Stomach (tissue), 4 donors: ENCODE measurements at regions not wholly inside any gene's neighbourhood (a gene's known extent, or its start where the extent isn't known, plus 50 kb on each side); places are given as distances from the start of the nearest gene placed in this dataset.

ENCODE experiments used
- POLR2A ChIP-seq, 4 donors: fragments of 450-650 bp; IDR thresholded peaks; one replicate each; pipeline ENCODE4 v1.6.1; 2016; ENCODE audit warnings: antibody characterized with exemption in 4 of 4, control low read depth in 2 of 4, mild to moderate bottlenecking in 1 of 4, moderate library complexity in 1 of 4
- POLR2AphosphoS5 ChIP-seq, 3 donors: sonication (generic); formaldehyde crosslinking; IDR thresholded peaks; one replicate each; pipeline ENCODE4 v1.6.1; 2016; ENCODE audit warnings: antibody characterized with exemption in 3 of 3
- TF ChIP-seq, protein P1 (sequence below), 7 experiments: fragments of 450-650 bp in 4 of 7; fragments of 200-600 bp in 3 of 7; sonication (generic) in 3 of 7; IDR thresholded peaks; one replicate each; pipeline ENCODE4 v1.5.1; 2016 to 2019; ENCODE audit warnings: antibody characterized with exemption in 7 of 7, control low read depth in 2 of 7, mild to moderate bottlenecking in 1 of 7

DNA sequence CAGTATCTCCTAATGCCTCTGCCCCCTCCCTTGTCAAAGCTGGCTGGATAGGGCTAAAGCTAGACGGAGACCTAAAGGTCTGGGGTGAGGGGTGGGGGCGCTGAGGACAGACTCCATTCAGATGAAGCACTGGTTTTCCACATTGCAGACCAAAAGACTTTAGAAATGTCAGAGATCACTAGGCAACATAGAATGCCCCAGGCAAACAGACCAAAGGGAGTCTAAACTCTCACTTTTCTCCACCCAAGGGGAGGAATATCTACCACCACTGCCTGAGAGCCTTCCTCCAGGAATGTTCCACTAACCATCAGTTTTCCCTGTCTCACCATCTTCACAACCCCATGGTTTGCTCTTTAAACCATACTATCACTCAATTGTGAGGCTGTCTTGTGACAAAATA is 106.9 kb upstream of the KRAS start:
- TF ChIP-seq, protein P1, sequence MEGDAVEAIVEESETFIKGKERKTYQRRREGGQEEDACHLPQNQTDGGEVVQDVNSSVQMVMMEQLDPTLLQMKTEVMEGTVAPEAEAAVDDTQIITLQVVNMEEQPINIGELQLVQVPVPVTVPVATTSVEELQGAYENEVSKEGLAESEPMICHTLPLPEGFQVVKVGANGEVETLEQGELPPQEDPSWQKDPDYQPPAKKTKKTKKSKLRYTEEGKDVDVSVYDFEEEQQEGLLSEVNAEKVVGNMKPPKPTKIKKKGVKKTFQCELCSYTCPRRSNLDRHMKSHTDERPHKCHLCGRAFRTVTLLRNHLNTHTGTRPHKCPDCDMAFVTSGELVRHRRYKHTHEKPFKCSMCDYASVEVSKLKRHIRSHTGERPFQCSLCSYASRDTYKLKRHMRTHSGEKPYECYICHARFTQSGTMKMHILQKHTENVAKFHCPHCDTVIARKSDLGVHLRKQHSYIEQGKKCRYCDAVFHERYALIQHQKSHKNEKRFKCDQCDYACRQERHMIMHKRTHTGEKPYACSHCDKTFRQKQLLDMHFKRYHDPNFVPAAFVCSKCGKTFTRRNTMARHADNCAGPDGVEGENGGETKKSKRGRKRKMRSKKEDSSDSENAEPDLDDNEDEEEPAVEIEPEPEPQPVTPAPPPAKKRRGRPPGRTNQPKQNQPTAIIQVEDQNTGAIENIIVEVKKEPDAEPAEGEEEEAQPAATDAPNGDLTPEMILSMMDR (IDR thresholded peaks at IDR 0.05), result no peak
- TF ChIP-seq POLR2A (IDR thresholded peaks at IDR 0.05), result no peak
- TF ChIP-seq POLR2AphosphoS5 (IDR thresholded peaks at IDR 0.05), result no peak
